GM23248 (cell line): ENCODE measurements at regions not wholly inside any gene's neighbourhood (a gene's known extent, or its start where the extent isn't known, plus 50 kb on each side); places are given as distances from the start of the nearest gene placed in this dataset.

ENCODE experiments used
- DNase-seq: peaks from one replicate; pipeline ENCODE4 v3.0.0-alpha.2; 2015
- H2AFZ ChIP-seq: fragments of 200-600 bp; sonication (generic); 2 replicates; pipeline ENCODE4 v1.6.1; 2016; ENCODE audit warnings: antibody characterized with exemption
- H3F3A ChIP-seq: fragments of 200-600 bp; sonication (generic); 2 replicates; pipeline ENCODE4 v1.6.1; 2016; ENCODE audit warnings: mild to moderate bottlenecking, antibody characterized with exemption, mixed run types; ENCODE audit not compliant: insufficient read depth
- H3K27ac ChIP-seq: fragments of 200-600 bp; sonication (generic); 2 replicates; pipeline ENCODE4 v1.5.1; 2016; ENCODE audit warnings: mild to moderate bottlenecking
- H3K27me3 ChIP-seq: fragments of 200-600 bp; sonication (generic); replicated peaks from 2 replicates; pipeline ENCODE4 v1.6.1; 2016; ENCODE audit warnings: mild to moderate bottlenecking; ENCODE audit not compliant: insufficient read depth
- H3K36me3 ChIP-seq: fragments of 200-600 bp; sonication (generic); 2 replicates; pipeline ENCODE4 v1.6.1; 2016; ENCODE audit warnings: low read depth, mild to moderate bottlenecking
- H3K4me1 ChIP-seq: fragments of 200-600 bp; sonication (generic); 2 replicates; pipeline ENCODE4 v1.6.1; 2016; ENCODE audit warnings: mild to moderate bottlenecking; ENCODE audit not compliant: insufficient read depth
- H3K4me2 ChIP-seq: fragments of 200-600 bp; sonication (generic); one replicate; pipeline ENCODE4 v1.6.1; 2016; ENCODE audit warnings: mild to moderate bottlenecking; ENCODE audit not compliant: unreplicated experiment
- H3K4me3 ChIP-seq: fragments of 200-600 bp; sonication (generic); 2 replicates; pipeline ENCODE4 v1.5.1; 2016; ENCODE audit warnings: mild to moderate bottlenecking
- H3K79me2 ChIP-seq: fragments of 200-600 bp; sonication (generic); 2 replicates; pipeline ENCODE4 v1.6.1; 2016; ENCODE audit warnings: mild to moderate bottlenecking; ENCODE audit not compliant: insufficient read depth
- H3K9ac ChIP-seq: fragments of 200-600 bp; sonication (generic); 2 replicates; pipeline ENCODE4 v1.6.1; 2016; ENCODE audit warnings: mild to moderate bottlenecking
- H3K9me2 ChIP-seq: fragments of 200-600 bp; sonication (generic); 2 replicates; pipeline ENCODE4 v1.6.1; 2016; ENCODE audit warnings: mixed run types, mild to moderate bottlenecking, moderate library complexity; ENCODE audit not compliant: insufficient read depth
- H3K9me3 ChIP-seq: fragments of 200-600 bp; sonication (generic); one replicate; pipeline ENCODE4 v1.6.1; 2017; ENCODE audit warnings: low read depth
- H4K20me1 ChIP-seq: fragments of 200-600 bp; sonication (generic); 2 replicates; pipeline ENCODE4 v1.6.0; 2016; ENCODE audit not compliant: insufficient read depth
- EZH2 ChIP-seq: fragments of 200-600 bp; sonication (generic); IDR thresholded peaks from 2 replicates; pipeline ENCODE4 v1.6.1; 2018; ENCODE audit warnings: antibody characterized with exemption, mild to moderate bottlenecking; ENCODE audit not compliant: insufficient read depth, poor library complexity, severe bottlenecking
- EZH2phosphoT487 ChIP-seq: fragments of 200-600 bp; sonication (generic); IDR thresholded peaks from 2 replicates; pipeline ENCODE4 v1.6.1; 2018; ENCODE audit warnings: antibody characterized with exemption, moderate library complexity, mild to moderate bottlenecking, low read depth; ENCODE audit not compliant: insufficient read depth
- WGBS, 2 experiments: methylation state at CpG; one replicate each; pipeline ENCODE4 v1.1.6; 2015 to 2017; ENCODE audit warnings: low lambda C conversion rate in 2 of 2, low coverage in 1 of 2; ENCODE audit errors: missing lambda C conversion rate in 2 of 2; 5-methylcytosine and 5-hydroxymethylcytosine counted together
- in situ Hi-C: fragments of 300-500 bp; cut with MboI; formaldehyde crosslinking; loops from 2 replicates; pipeline ENCODE4 v1.15.0; 2020

- in situ Hi-C loops: no loop called here
- no peak for DNase-seq
- H3F3A ChIP-seq: no peaks in the 10 kb centered on the region
- TF ChIP-seq EZH2phosphoT487: no peak
- TF ChIP-seq EZH2: no peak
- no peak overlapping the region for H3K4me3 ChIP-seq
- no peaks in the 10 kb centered on the region for H4K20me1 ChIP-seq
- H2AFZ ChIP-seq: no peak overlapping the region
- no peak overlapping the region for H3K4me2 ChIP-seq
- H3K27me3 ChIP-seq: peaks cover 5% of the 10 kb centered on the region
- no peaks in the 10 kb centered on the region for H3K79me2 ChIP-seq
- no peaks in the 10 kb centered on the region for H3K9me3 ChIP-seq
- H3K4me1 ChIP-seq: no peaks in the 10 kb centered on the region
- no peaks in the 10 kb centered on the region for H3K9me2 ChIP-seq
- no peak overlapping the region for H3K9ac ChIP-seq
- H3K27ac ChIP-seq: no peak overlapping the region
- H3K36me3 ChIP-seq: no peaks in the 10 kb centered on the region
- 14% methylated on average over 1 of the region's 1 CpG for WGBS, 2 experiments
Measured at GRCh38 chr7:94739180-94739579, 83.2 kb upstream of the SGCE start.

GRCh38 chr7:94740509-94740908 lies 84.6 kb upstream of the SGCE start:
- no peak for DNase-seq
- TF ChIP-seq EZH2phosphoT487 (no peak), EZH2 (no peak)
- Histone ChIP-seq H3K27me3 (peaks cover 5% of the 10 kb centered on the region), H3K27ac (no peak overlapping the region), H3K4me3 (no peak overlapping the region), H3K4me1 (no peaks in the 10 kb centered on the region), H2AFZ (no peak overlapping the region), H3K9me3 (no peaks in the 10 kb centered on the region), H3F3A (no peaks in the 10 kb centered on the region), H3K36me3 (no peaks in the 10 kb centered on the region), H3K4me2 (no peak overlapping the region), H3K79me2 (no peaks in the 10 kb centered on the region), H3K9me2 (no peaks in the 10 kb centered on the region), H3K9ac (no peak overlapping the region), H4K20me1 (no peaks in the 10 kb centered on the region)
- in situ Hi-C loops: no loop called here

- no peak for DNase-seq
Measured at GRCh38 chr7:94741179-94741578, 85.2 kb upstream of the SGCE start.

DNA sequence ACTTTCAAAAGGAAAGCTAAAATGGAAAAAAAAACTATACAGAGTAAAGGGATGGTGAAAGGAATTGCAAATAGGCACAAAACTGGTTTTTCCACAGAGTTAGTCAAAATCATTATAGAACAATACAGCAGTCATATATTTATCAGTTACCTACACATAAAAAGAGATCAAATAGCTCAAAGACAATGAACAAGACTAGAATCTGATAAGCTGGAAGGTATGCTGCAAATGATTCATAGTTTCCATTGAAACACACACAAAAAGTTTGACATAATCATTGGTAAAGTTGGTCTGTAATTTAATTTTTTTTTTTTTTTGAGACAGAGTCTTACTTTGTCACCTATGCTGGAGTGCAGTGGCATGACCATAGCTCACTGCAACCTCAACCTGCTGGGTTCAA lies 92.4 kb upstream of the SGCE start:
- no peaks in the 10 kb centered on the region for H3K9me2 ChIP-seq
- H3K36me3 ChIP-seq: no peaks in the 10 kb centered on the region
- no peaks in the 10 kb centered on the region for H4K20me1 ChIP-seq
- no peak overlapping the region for H3K27ac ChIP-seq
- H3F3A ChIP-seq: no peaks in the 10 kb centered on the region
- no peak overlapping the region for H2AFZ ChIP-seq
- H3K9ac ChIP-seq: no peak overlapping the region
- no peak overlapping the region for H3K4me2 ChIP-seq
- no peak overlapping the region for H3K4me3 ChIP-seq
- in situ Hi-C loops: no loop called here
- TF ChIP-seq EZH2 (no peak), EZH2phosphoT487 (no peak)
- no peak for DNase-seq
- H3K4me1 ChIP-seq: no peaks in the 10 kb centered on the region
- H3K9me3 ChIP-seq: no peaks in the 10 kb centered on the region
- H3K79me2 ChIP-seq: no peaks in the 10 kb centered on the region
- no peaks in the 10 kb centered on the region; the same call in 1 of the 2 replicates for H3K27me3 ChIP-seq

More at GRCh38 chr7:94741179-94741578, 85.2 kb upstream of the SGCE start:
- no peak for TF ChIP-seq EZH2
- TF ChIP-seq EZH2phosphoT487: no peak
- peaks cover 5% of the 10 kb centered on the region for H3K27me3 ChIP-seq
- H3K9me3 ChIP-seq: no peaks in the 10 kb centered on the region
- no peaks in the 10 kb centered on the region for H3K36me3 ChIP-seq
- H3K9ac ChIP-seq: no peak overlapping the region
- no peak overlapping the region for H2AFZ ChIP-seq
- in situ Hi-C loops: no loop called here
- no peak overlapping the region for H3K27ac ChIP-seq
- 52 to 58% methylated on average over 2 of the region's 2 CpGs for WGBS, 2 experiments
- no peak overlapping the region for H3K4me2 ChIP-seq
- H3K9me2 ChIP-seq: no peaks in the 10 kb centered on the region
- no peaks in the 10 kb centered on the region for H3K79me2 ChIP-seq
- H3K4me1 ChIP-seq: no peaks in the 10 kb centered on the region
- H4K20me1 ChIP-seq: no peaks in the 10 kb centered on the region
- no peak overlapping the region for H3K4me3 ChIP-seq
- no peaks in the 10 kb centered on the region for H3F3A ChIP-seq

GRCh38 chr7:94760446-94761100 lies 104.6 kb upstream of the SGCE start:
- in situ Hi-C loops: no loop called here
- H3K79me2 ChIP-seq: no peaks in the 10 kb centered on the region
- H3K27ac ChIP-seq: no peak overlapping the region
- H3K9ac ChIP-seq: no peak overlapping the region
- TF ChIP-seq EZH2: no peak
- no peak for TF ChIP-seq EZH2phosphoT487
- no peak overlapping the region for H3K4me3 ChIP-seq
- no peaks in the 10 kb centered on the region for H4K20me1 ChIP-seq
- no peaks in the 10 kb centered on the region for H3K9me2 ChIP-seq
- H3K4me1 ChIP-seq: no peaks in the 10 kb centered on the region
- H3F3A ChIP-seq: no peaks in the 10 kb centered on the region
- no peaks in the 10 kb centered on the region for H3K9me3 ChIP-seq
- WGBS, 2 experiments: 26 to 33% methylated on average over 2 of the region's 2 CpGs
- H3K27me3 ChIP-seq: no peaks in the 10 kb centered on the region
- H3K36me3 ChIP-seq: no peaks in the 10 kb centered on the region
- H2AFZ ChIP-seq: no peak overlapping the region
- no peak overlapping the region for H3K4me2 ChIP-seq
- DNase-seq: no peak
